Fibroblast of villous mesenchyme (primary cell): ENCODE measurements at regions not wholly inside any gene's neighbourhood (a gene's known extent, or its start where the extent isn't known, plus 50 kb on each side); places are given as distances from the start of the nearest gene placed in this dataset.

Source experiments
- DNase-seq: peaks from one replicate; pipeline ENCODE4 v3.0.0-alpha.2; 2010; ENCODE audit warnings: low read depth
- H3K4me3 ChIP-seq: 2 replicates; pipeline ENCODE4 v1.5.1; 2011; ENCODE audit warnings: low read depth, mild to moderate bottlenecking, low read length
- TF ChIP-seq, protein P1 (sequence below): IDR thresholded peaks from 2 replicates; pipeline ENCODE4 v1.5.1; 2012; ENCODE audit warnings: low read depth, mild to moderate bottlenecking, low read length; ENCODE audit not compliant: insufficient read depth

DNA sequence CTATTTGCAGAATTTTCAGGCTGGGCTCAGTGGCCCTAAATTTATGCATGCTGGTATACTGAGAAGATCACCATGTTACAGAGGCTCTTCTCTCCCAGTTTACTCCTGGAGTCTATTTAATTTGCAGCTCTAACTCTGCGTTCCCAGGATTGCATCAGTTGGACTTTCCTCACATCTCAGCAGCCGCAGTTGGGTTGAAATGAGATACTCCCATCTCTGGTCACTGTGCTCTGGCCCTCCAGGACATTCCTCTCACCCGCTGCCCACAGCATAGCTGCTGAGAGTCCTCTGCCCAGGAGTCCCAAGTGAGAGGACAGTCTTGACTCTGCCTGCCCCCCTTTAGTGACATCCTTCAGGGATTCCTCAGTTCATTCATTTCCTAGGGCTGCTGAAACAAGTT lies 150.9 kb downstream of the LACC1 start:
- no peak overlapping the region for H3K4me3 ChIP-seq
- TF ChIP-seq, protein P1, sequence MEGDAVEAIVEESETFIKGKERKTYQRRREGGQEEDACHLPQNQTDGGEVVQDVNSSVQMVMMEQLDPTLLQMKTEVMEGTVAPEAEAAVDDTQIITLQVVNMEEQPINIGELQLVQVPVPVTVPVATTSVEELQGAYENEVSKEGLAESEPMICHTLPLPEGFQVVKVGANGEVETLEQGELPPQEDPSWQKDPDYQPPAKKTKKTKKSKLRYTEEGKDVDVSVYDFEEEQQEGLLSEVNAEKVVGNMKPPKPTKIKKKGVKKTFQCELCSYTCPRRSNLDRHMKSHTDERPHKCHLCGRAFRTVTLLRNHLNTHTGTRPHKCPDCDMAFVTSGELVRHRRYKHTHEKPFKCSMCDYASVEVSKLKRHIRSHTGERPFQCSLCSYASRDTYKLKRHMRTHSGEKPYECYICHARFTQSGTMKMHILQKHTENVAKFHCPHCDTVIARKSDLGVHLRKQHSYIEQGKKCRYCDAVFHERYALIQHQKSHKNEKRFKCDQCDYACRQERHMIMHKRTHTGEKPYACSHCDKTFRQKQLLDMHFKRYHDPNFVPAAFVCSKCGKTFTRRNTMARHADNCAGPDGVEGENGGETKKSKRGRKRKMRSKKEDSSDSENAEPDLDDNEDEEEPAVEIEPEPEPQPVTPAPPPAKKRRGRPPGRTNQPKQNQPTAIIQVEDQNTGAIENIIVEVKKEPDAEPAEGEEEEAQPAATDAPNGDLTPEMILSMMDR, result no peak
- no peak for DNase-seq

DNA sequence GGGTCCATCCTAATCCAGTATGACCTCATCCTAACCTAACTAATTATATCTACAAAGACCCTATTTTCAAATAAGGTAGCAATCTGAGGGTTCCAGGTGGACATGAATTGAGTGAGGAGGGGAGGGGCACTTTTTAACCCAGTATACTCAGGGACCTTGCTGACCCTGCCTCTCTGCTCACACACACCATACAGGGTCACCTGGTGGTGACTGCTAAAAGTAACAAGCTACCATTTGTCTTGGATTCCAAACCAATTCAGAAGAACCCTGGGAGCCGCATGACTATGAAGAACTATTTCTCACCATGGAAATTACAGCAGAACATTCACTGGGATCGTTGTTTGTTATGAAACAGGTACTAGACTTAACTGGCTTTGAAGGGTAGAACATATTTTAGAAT lies 151.9 kb downstream of the LACC1 start:
- TF ChIP-seq, protein P1, result no peak
- no peak overlapping the region for H3K4me3 ChIP-seq
- no peak for DNase-seq

DNA sequence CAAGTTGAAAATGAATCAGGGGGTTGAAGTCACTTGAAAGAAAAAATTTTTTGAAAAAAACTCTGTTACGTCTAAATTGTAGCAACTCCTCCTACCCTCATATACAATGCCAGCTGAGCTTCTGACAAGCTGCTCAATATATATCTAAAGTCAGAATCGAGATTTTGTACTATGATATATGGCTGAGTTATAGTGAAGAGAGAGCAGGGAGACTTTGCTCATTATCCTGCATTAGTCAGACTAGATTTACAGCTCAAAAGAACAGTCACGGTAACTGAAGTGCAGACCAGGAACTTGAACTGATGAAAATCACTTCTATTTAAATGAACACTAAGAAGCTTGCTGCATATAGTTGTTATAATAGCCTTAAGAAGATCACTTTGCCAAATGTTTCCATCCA lies 153.1 kb downstream of the LACC1 start:
- TF ChIP-seq, protein P1, result no peak
- no peak for DNase-seq

DNA sequence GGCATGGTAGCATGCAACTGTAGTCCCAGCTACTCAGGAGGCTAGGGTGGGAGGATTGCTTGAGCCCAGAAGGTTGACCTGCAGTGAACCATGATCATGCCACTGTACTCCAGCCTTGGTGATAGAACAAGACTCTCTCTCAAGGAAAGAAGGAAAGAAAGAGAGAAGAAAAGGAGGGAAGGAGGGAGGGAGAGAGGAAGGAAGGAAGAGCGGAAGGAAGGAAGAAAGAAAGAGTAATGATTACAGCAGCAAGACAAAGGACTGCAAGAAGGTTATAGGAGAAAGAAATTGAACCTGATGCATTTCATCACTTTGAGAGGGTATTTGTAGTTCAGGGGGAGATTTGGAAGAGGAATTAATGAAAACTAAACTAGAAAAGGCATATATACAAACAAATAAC lies 155.7 kb downstream of the LACC1 start:
- H3K4me3 ChIP-seq, result no peak overlapping the region
- TF ChIP-seq, protein P1, result no peak
- no peak for DNase-seq

More for the DNA sequence above, 153.1 kb downstream of the LACC1 start:
- H3K4me3 ChIP-seq, result no peak overlapping the region

DNA sequence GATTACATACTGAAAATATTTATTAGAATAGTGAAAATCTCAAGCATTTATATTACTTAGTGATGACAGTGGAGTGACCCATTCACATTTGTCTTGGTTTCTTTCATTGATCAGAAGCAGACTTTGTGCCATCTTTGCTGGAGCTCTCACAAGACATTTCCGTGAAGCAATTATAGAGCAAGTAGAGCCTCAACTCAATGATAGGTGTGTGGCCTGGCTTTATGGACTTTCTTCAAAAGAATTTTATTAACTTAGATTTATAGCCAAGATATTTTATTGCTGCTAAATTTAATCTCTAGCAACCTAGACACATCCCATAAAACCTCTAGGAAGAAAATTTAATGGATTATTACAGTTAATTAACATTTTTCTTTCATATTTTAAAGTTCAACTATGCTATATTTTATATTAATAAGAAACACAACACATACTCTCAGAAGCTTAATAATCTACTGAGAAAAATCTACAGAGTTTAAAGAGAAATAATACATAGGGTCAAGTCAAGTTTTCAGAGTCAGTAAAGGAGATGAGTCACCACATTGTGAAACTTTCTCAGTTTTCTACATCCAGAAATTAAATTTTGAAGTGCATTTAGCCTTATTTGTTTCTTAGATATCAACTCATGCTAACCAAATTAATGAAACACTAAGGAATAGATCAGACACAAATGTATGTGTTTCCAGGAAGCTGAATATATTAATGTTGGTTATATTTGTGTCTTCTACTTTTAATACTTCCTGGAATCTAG lies 160.5 kb downstream of the LACC1 start:
- DNase-seq, result peak; percentile 59
- no peak overlapping the region for H3K4me3 ChIP-seq
- TF ChIP-seq, protein P1, result no peak

DNA sequence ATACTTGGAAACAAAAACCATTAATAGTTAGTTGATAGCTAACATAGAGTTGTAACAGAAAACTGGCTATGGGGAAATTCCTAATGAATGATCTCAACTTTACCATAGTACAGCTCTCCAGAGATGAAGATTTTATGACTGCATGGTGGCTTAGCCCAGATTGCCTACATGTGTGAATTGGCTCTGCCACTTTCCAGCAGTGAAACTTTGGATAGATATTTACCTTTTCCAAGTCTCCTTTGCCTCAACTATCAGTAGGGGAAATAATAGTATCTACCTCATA lies 161.1 kb downstream of the LACC1 start:
- TF ChIP-seq, protein P1, result no peak
- no peak overlapping the region for H3K4me3 ChIP-seq
- DNase-seq, result peak; percentile 38

DNA sequence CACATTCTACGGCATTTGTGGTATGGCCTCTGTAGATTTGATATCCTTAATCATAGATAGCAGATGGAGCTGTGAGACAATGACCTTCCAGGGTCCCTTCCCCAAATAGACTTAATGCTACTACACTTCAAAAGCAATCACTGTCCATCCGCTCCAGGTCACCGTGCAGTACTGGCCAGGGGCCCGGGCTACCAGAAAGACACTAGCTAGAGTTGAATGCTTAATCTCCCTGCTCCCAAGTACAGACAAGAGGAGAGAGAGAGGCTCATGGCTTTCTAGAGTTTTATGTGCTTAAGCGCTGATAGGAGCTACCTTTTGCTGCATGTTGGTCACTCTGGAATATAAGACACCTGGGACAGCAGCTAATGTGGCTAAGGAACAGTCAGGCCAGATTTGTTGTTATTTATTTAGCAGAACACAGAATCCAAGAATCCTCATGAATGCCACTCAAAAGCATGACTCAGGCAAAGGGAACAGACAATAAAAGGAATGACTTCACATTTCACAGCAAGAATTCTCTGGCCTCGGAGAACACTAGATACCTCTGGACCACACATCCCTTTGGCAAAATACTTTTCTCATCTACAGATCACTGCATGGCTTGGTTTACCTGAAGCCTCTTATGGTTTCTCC lies 165.0 kb downstream of the LACC1 start:
- no peak overlapping the region for H3K4me3 ChIP-seq
- no peak for DNase-seq
- TF ChIP-seq, protein P1, result no peak
